Fibroblast of villous mesenchyme (primary cell): ENCODE measurements at regions not wholly inside any gene's neighbourhood (a gene's known extent, or its start where the extent isn't known, plus 50 kb on each side); places are given as distances from the start of the nearest gene placed in this dataset.
A peak's percentile ranks its signal among the peaks of the same experiment; 100 is the strongest.

ENCODE experiments used
- DNase-seq: peaks from one replicate; pipeline ENCODE4 v3.0.0-alpha.2; 2010; ENCODE audit warnings: low read depth
- H3K4me3 ChIP-seq: 2 replicates; pipeline ENCODE4 v1.5.1; 2011; ENCODE audit warnings: low read depth, mild to moderate bottlenecking, low read length
- CTCF ChIP-seq: IDR thresholded peaks from 2 replicates; pipeline ENCODE4 v1.5.1; 2012; ENCODE audit warnings: low read depth, mild to moderate bottlenecking, low read length; ENCODE audit not compliant: insufficient read depth

DNA sequence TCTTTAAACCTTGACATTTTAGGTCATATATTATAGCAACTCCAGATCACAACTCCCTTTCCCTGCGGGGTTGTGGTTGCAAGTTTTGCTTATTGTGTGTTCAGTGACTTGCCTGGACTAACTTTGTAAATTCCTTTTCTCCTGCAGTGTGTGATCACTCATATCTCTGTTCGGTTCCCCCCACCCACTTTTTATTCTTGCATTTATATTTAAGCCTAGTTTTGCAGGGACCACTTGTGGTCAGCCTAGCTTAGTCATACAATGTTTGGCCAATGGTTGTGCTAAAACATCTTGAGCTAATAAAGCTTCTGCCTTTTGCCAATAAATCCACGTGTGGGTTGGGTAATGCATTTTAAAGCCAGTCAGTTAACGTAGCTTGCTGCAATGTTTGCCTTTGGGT, 146.5 kb upstream of the IRX4 start:
- TF ChIP-seq CTCF = no peak

GRCh38 chr5:2027790-2028189, 145.1 kb upstream of the IRX4 start:
- DNase-seq = no peak
- H3K4me3 ChIP-seq = no peak overlapping the region
- no peak for TF ChIP-seq CTCF

More for the DNA sequence above, 146.5 kb upstream of the IRX4 start:
- DNase-seq = peak; percentile 74
- no peak overlapping the region for H3K4me3 ChIP-seq

- no peak for TF ChIP-seq CTCF
- no peak for DNase-seq
- no peak overlapping the region for H3K4me3 ChIP-seq
These were observed 142.4 kb upstream of the IRX4 start for GRCh38 chr5:2024986-2025721.

DNA sequence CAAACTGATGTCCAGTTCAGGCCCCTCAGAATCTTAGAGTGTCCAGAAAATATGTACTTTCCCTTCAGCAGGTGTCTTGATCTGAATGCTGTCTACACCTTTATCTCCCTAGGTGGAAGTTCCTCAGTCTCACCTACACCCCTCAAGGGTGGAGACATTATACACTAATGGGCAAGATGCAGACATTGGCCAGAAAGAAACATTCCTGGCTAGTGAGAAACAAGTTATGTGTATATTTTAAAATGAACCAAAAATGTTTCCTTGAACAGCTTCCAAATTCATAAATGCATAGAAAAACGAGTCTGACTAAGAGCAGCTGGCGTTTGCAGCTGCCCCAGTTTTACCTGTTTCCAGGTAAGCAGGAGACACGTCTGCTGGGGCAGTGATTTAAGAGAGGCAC, 140.5 kb upstream of the IRX4 start:
- no peak for DNase-seq
- TF ChIP-seq CTCF = no peak
- H3K4me3 ChIP-seq = no peak overlapping the region

DNA sequence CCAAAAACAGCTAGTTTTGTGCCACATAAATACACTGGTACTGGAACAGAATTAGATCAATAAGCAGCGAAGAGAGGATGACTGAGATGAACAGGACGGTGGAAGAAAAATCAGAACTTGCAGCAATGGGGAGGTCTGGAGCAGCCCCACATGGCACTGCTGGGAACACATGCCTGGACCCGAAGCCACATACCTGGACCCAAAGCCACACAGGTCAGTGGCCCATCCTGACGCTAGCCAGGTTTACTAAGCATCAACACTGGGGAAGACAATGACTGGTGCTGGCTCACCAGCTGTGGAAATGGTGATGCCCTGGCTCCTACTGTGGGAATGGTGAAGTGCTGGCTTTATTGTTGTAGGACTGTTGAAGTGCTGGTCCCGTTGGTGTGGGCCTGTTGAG, 139.7 kb upstream of the IRX4 start:
- TF ChIP-seq CTCF = no peak
- H3K4me3 ChIP-seq = no peak overlapping the region
- no peak for DNase-seq

DNA sequence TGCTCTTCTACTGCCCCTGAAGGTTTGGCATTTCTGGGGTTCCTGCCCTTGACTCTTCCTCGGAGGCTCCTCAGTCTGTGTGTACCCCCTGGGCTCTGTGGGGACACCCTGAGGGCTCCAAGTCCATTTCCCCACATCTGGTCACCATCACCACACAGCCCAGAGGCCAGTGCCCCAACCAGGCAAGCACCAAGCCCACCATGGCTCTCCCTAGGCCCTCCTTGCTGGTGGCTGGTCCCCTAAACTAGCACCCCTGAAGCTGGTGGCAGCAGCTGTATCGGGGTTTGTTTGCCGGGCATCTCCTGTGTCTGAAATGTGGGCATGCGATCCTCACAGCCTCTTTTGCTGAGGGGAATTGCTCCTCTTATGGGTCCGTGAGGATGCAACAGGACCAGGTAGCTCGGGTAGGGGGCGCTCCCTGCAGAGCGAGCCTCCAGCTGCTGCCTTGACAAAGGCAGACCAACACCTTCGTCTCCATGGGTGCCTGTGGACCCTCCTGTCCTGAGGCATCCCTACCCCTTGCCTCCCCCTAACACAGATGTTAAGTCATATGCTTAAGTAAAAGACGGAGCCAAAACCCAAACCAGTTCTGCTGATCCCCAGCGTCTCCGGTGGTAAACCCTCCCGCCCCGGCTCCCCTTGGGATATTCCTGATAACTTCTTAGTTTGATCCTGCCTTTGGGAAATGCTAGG, 138.9 kb upstream of the IRX4 start:
- no peak for TF ChIP-seq CTCF
- no peak for DNase-seq
- H3K4me3 ChIP-seq = no peak overlapping the region
